ENCODE measurements at regions not wholly inside any gene's neighbourhood (a gene's known extent, or its start where the extent isn't known, plus 50 kb on each side); places are given as distances from the start of the nearest gene placed in this dataset.
A peak's percentile ranks its signal among the peaks of the same experiment; 100 is the strongest.
"Not testable (repeated sequence)": the region's sequence is repeated elsewhere in the genome, so short reads cannot be mapped to it uniquely, and the experiment has no call there.

GRCh38 chr2:75432761-75433361, 127.9 kb downstream of the EVA1A start:
- DNase-seq, result no peak

GRCh38 chr2:75431763-75432162, 129.0 kb downstream of the EVA1A start:
- DNase-seq, result no peak

- no peak for DNase-seq
Measured at GRCh38 chr2:75431276-75431675, 129.5 kb downstream of the EVA1A start.

GRCh38 chr2:75430449-75430848, 130.3 kb downstream of the EVA1A start:
- DNase-seq, result not testable (repeated sequence)

- no peak for DNase-seq
Measured at GRCh38 chr2:75428646-75429443, 131.9 kb downstream of the EVA1A start.

- DNase-seq, result no peak
Measured at GRCh38 chr2:75428060-75428459, 132.7 kb downstream of the EVA1A start.

GRCh38 chr2:75424936-75425619, 135.7 kb downstream of the EVA1A start:
- DNase-seq, result no peak

- no peak for DNase-seq
Measured at GRCh38 chr2:75421986-75422385, 138.8 kb downstream of the EVA1A start.

- no peak for DNase-seq
Measured at GRCh38 chr2:75416420-75417342, 144.1 kb downstream of the EVA1A start.

GRCh38 chr2:75415731-75416130, 145.0 kb downstream of the EVA1A start:
- no peak for DNase-seq

- DNase-seq, result no peak
Measured at GRCh38 chr2:75415111-75415626, 145.6 kb downstream of the EVA1A start.

- no peak for DNase-seq
Measured at GRCh38 chr2:75411574-75411973, 149.2 kb downstream of the EVA1A start.

- no peak for DNase-seq
Measured at GRCh38 chr2:75410702-75411101, 150.0 kb downstream of the EVA1A start.

GRCh38 chr2:75408771-75409170, 152.0 kb downstream of the EVA1A start:
- DNase-seq, result no peak

- no peak for DNase-seq
Measured at GRCh38 chr2:75407038-75407530, 153.7 kb downstream of the EVA1A start.

- DNase-seq, result no peak
Measured at GRCh38 chr2:75406131-75406581, 154.6 kb downstream of the EVA1A start.

- no peak for DNase-seq
Measured at GRCh38 chr2:75405000-75405399, 155.7 kb downstream of the EVA1A start.

- peak; percentile 28 for DNase-seq
Measured at GRCh38 chr2:75403991-75404428, 156.7 kb downstream of the EVA1A start.

GRCh38 chr2:75396314-75396713, 164.4 kb downstream of the EVA1A start:
- DNase-seq, result no peak

- not testable (repeated sequence) for DNase-seq
Measured at GRCh38 chr2:75394764-75395163, 166.0 kb downstream of the EVA1A start.

- DNase-seq, result no peak
Measured at GRCh38 chr2:75390169-75390568, 170.6 kb downstream of the EVA1A start.

- DNase-seq, result no peak
Measured at GRCh38 chr2:75389271-75389670, 171.5 kb downstream of the EVA1A start.

All from DMS79 treated with DMSO at 0.1 percent for 48 hours (cell line).